H1 (cell line): ENCODE measurements at regions not wholly inside any gene's neighbourhood (a gene's known extent, or its start where the extent isn't known, plus 50 kb on each side); places are given as distances from the start of the nearest gene placed in this dataset.

Source experiments
- HDAC2 ChIP-seq, 2 experiments: fragments of 300-600 bp in 1 of 2; sonication (generic) in 1 of 2; IDR thresholded peaks; 2 replicates each; pipeline ENCODE4 v1.6.1; 2011 to 2012; ENCODE audit warnings: low read depth in 2 of 2, low read length in 2 of 2, mild to moderate bottlenecking in 2 of 2, moderate library complexity in 2 of 2, borderline replicate concordance in 1 of 2, inconsistent platforms in 1 of 2
- USF2 ChIP-seq: IDR thresholded peaks from 2 replicates; pipeline ENCODE4 v1.6.1; 2011; ENCODE audit warnings: low read length, improper control_type of control experiment

DNA sequence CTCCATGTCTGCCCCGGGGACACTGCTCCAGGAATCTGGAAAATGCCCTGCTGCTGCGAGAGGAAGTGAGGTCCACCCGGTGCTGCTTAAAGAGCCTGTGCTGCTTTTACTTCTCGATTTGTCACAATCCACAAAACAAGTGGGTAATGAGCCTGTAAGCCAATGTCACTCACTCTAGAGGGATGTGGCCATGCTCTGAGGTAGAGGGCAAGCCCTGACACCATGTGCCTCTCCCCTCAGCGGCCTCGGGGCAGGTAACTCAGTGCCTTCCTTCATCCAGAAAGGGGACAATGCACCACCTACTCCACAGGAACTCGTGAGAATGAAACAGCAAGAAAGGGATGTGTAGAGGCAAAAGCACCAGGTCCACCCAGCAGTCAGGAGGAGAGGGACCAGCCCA lies 106.2 kb downstream of the TUBA3C start:
- TF ChIP-seq HDAC2 (IDR thresholded peaks at IDR 0.05; ENCODE audit: borderline replicate concordance in 1 of 2, low read depth in 2 of 2, low read length in 2 of 2) (no peak), USF2 (no peak)
